Neural progenitor cell (in vitro differentiated cells): ENCODE measurements at regions not wholly inside any gene's neighbourhood (a gene's known extent, or its start where the extent isn't known, plus 50 kb on each side); places are given as distances from the start of the nearest gene placed in this dataset.

ENCODE experiments used
- CTCF ChIP-seq: fragments of 200-600 bp; sonication (generic); IDR thresholded peaks from 2 replicates; pipeline ENCODE4 v1.5.1; 2017; ENCODE audit warnings: antibody characterized with exemption, mild to moderate bottlenecking
- EZH2 ChIP-seq: fragments of 200-600 bp; sonication (generic); IDR thresholded peaks from 2 replicates; pipeline ENCODE4 v1.6.1; 2017; ENCODE audit warnings: antibody characterized with exemption, mild to moderate bottlenecking, moderate library complexity

- TF ChIP-seq CTCF (no peak), EZH2 (no peak)
These were observed 87.0 kb upstream of the RPL34 start for GRCh38 chr4:108533245-108533844.
